Esophagus squamous epithelium (tissue), 4 donors: ENCODE measurements at regions not wholly inside any gene's neighbourhood (a gene's known extent, or its start where the extent isn't known, plus 50 kb on each side); places are given as distances from the start of the nearest gene placed in this dataset.

Experiments used
- CTCF ChIP-seq, 6 experiments: fragments of 450-650 bp in 4 of 6; fragments of 200-600 bp in 2 of 6; sonication (generic) in 2 of 6; IDR thresholded peaks; one replicate each; pipeline ENCODE4 v1.5.1; 2016 to 2019; ENCODE audit warnings: antibody characterized with exemption in 6 of 6, mild to moderate bottlenecking in 4 of 6, moderate library complexity in 4 of 6
- POLR2A ChIP-seq, 4 donors: fragments of 450-650 bp; IDR thresholded peaks; one replicate each; pipeline ENCODE4 v1.6.1; 2017; ENCODE audit warnings: antibody characterized with exemption in 4 of 4, mild to moderate bottlenecking in 4 of 4, moderate library complexity in 3 of 4

DNA sequence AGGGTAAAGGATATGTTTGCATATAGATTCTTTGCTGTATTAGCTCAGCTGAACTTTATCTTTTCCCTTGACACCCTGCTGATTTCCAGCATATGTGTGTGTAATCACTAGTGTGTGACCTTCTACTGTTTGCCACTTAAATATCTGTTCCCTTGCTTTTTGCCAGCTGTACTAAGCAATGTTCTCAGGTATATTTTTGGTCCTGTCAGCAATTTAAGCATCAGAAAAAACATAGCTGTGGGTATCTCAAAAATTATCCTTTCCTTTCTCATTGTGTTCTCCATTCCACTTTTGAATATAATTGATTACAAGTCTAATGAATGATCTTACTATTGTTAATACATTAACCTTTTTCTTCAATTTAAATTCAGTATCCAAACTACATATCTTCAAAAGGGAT, 59.2 kb upstream of the CDH10 start:
- TF ChIP-seq CTCF (IDR thresholded peaks at IDR 0.05), result no peak
- no peak for TF ChIP-seq POLR2A (IDR thresholded peaks at IDR 0.05)
